Heart left ventricle (tissue), 13 donors: ENCODE measurements at regions not wholly inside any gene's neighbourhood (a gene's known extent, or its start where the extent isn't known, plus 50 kb on each side); places are given as distances from the start of the nearest gene placed in this dataset.

ENCODE experiments used
- POLR2A ChIP-seq, 2 donors: fragments of 450-650 bp; IDR thresholded peaks; one replicate each; pipeline ENCODE4 v1.6.1; 2017; ENCODE audit warnings: antibody characterized with exemption in 2 of 2, mild to moderate bottlenecking in 2 of 2, moderate library complexity in 2 of 2
- TF ChIP-seq, protein P1 (sequence below), 12 donors: fragments of 200-600 bp; sonication (generic) in 4 of 12; IDR thresholded peaks; one replicate each; pipeline versions ENCODE4 v1.5.0 to v1.8.0; 2018 to 2022; ENCODE audit warnings: antibody characterized with exemption in 12 of 12, mild to moderate bottlenecking in 5 of 12
- donor health status: ischemic (EF 13 %, LVEDD 7.1; RV severe dilation, severe dysfunction).
- donor health status: DM: no; HTN: yes; CAD: no.
- donor health status: DM: no; HTN: no; CAD: no.
- donor health status: ischemic (EF 25% LVEDD 6.9; RV normal size, moderate dysfunction).
- donor health status: ischemic (EF 25% LVEDD 5.7; RV mildly dilated, moderate dysfunction).
- donor health status: ischemic (EF 35%, LVEDD 5.7; RV mildly dilated, moderate dysfunction).
- donor health status: nonischemic (EF 11% LVEDD 7.7; RV severe dilation, severe dysfunction).
- donor health status: DM: yes; HTN: yes; CAD: no.
- donor health status: PGD.
- donor health status: ischemic (EF 29% LVEDD 5.4; RV normal size, mild dysfunction).
- donor health status: nonischemic (EF 23%, LVEDD 6.1; RV moderate dilation, normal function).

GRCh38 chr2:145020694-145021093 lies 500.8 kb upstream of the ZEB2 start:
- TF ChIP-seq, protein P1, sequence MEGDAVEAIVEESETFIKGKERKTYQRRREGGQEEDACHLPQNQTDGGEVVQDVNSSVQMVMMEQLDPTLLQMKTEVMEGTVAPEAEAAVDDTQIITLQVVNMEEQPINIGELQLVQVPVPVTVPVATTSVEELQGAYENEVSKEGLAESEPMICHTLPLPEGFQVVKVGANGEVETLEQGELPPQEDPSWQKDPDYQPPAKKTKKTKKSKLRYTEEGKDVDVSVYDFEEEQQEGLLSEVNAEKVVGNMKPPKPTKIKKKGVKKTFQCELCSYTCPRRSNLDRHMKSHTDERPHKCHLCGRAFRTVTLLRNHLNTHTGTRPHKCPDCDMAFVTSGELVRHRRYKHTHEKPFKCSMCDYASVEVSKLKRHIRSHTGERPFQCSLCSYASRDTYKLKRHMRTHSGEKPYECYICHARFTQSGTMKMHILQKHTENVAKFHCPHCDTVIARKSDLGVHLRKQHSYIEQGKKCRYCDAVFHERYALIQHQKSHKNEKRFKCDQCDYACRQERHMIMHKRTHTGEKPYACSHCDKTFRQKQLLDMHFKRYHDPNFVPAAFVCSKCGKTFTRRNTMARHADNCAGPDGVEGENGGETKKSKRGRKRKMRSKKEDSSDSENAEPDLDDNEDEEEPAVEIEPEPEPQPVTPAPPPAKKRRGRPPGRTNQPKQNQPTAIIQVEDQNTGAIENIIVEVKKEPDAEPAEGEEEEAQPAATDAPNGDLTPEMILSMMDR (IDR thresholded peaks at IDR 0.05), result no peak
- TF ChIP-seq POLR2A (IDR thresholded peaks at IDR 0.05), result no peak
